D341Med (cell line): ENCODE measurements at regions not wholly inside any gene's neighbourhood (a gene's known extent, or its start where the extent isn't known, plus 50 kb on each side); places are given as distances from the start of the nearest gene placed in this dataset.
"Not testable (repeated sequence)": the region's sequence is repeated elsewhere in the genome, so short reads cannot be mapped to it uniquely, and the experiment has no call there.

Experiments used
- DNase-seq: peaks from one replicate; pipeline ENCODE4 v3.0.0; 2012; ENCODE audit warnings: low spot score

DNA sequence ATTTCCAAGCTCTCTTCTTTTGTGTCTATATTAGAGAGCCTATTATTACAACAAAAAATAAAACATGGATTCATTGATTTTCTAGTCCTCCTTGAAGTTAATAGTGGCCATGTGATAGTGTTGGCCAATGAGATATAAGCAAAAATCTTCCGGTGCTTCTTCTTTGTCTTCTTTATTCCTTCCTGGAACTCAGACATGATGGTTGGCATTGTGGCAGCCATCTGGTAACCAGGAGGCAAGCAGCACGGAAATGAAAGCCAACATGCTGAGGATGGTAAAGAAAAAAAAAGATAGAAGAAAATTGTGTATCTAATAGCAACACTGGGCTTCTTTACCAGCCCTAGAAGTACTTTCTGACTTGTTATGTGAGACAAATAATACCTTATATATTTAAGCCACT, 50.8 kb upstream of the SEL1L start:
- no peak for DNase-seq

- no peak for DNase-seq
Measured at GRCh38 chr14:81589381-81590065, 55.9 kb upstream of the SEL1L start.

DNA sequence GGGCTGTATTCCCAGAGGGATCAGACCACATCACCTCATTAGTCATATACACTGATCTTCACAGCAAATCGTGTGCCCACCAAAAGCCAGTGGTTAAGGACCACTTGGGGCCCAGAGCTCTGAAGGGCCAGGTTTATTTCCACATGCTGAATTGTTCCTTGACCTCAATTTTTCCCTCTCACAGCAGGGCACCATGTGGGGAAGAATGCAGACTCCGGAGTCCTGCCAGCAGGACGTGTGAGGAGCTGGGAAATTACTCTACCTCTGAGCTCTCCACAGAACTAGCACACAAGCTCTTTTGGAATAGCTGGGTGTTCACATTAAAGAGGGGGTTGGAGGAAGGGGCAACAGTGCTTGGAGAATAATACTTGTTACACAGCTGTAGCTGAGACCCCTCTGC, 57.6 kb upstream of the SEL1L start:
- DNase-seq = no peak

GRCh38 chr14:81594012-81594411, 60.4 kb upstream of the SEL1L start:
- DNase-seq = peak; percentile 73

GRCh38 chr14:81605660-81606059, 72.0 kb upstream of the SEL1L start:
- no peak for DNase-seq

DNA sequence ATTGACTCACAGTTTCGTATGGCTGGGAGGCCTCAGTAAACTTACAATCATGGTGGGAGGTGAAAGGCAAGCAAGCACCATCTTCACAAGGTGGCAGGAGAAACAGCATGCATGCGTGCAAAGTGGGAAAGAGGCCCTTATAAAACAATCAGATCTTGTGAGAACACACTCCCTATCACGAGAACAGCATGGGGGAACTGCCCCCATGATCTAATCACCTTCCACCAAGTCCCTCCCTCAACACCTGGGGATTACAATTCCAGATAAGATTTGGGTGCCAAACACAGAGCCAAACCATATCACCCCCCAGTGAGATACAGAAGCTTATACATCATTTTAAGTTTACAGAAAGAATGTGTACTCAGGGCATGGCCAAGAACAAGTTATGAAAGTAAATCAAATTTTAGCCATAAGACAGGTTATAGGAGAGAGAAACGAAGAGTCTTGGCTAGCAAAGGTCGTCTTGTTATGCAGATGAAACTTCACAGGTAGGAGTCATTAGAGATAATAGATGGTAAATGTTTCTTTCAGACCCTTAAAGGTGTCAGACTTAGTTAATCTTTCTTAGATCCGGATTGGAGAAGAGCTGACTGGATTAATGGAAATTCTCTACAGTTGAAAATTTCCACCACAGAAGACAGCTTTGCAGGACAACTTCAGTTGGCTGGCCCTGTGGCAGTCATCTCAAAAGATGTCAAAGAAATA, 79.8 kb upstream of the SEL1L start:
- DNase-seq = no peak

GRCh38 chr14:81614302-81614701, 80.6 kb upstream of the SEL1L start:
- DNase-seq = not testable (repeated sequence)

GRCh38 chr14:81618695-81619094, 85.0 kb upstream of the SEL1L start:
- no peak for DNase-seq

DNA sequence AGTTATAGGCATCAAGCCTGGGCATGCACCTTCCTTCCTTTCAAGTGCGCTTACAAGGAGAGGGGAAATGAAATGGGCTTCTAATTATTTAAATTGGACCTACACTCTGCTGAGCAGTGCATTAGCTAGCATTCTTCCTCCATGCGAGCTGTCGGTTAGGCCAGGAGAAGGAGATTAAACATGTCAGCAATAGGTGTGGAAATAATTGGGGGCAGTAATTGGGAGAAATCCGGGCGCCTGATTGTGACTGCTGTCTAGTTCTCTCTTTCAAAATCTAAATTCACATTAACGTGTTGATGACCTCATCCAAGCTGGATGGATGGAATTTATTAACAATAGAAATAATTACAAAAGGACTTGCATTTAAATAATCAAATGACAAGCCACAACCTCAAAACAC, 86.2 kb upstream of the SEL1L start:
- no peak for DNase-seq

GRCh38 chr14:81623771-81624396, 90.2 kb upstream of the SEL1L start:
- DNase-seq = not testable (repeated sequence)

GRCh38 chr14:81625343-81625742, 91.7 kb upstream of the SEL1L start:
- DNase-seq = peak; percentile 38

DNA sequence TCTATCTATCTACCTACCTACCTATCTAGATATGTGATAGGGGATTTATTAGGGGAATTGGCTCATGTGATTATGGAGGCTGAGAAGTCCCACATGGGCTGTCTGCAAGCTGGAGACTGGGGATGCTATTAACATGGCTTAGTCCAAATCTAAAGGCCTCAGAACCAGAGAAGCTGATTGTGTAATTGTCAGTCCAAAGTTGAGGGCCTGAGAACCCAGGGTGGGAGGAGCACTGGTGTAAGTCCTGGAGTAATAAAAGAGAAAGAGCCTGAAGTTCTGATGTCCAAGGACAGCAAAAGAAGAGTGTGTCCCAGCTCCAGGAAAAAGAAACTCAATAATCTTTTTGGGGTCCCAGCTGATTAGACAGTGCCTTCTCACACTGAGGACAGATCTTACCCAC, 98.5 kb upstream of the SEL1L start:
- no peak for DNase-seq

GRCh38 chr14:81633496-81633895, 99.8 kb upstream of the SEL1L start:
- no peak for DNase-seq

DNA sequence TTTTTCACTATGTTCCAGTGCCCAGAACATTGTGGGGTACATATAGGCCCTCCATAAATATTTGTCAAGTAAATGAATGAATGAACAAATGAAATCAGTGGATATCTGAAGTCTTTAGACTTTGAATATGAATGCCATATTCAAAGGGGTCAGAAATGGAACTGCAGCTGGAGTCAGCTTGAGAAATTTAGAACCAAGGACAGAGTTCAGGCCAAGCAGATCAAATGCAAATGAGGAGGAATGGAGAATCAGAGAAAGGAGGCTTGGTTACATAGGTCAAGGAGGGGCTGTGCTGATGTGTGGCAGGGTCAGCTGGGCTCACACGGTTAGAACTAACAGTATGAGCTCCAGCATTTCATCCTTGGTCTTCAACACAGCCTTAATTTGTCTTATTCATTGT, 104.0 kb upstream of the SEL1L start:
- no peak for DNase-seq

GRCh38 chr14:81638656-81639280, 105.1 kb upstream of the SEL1L start:
- peak; percentile 47 for DNase-seq

DNA sequence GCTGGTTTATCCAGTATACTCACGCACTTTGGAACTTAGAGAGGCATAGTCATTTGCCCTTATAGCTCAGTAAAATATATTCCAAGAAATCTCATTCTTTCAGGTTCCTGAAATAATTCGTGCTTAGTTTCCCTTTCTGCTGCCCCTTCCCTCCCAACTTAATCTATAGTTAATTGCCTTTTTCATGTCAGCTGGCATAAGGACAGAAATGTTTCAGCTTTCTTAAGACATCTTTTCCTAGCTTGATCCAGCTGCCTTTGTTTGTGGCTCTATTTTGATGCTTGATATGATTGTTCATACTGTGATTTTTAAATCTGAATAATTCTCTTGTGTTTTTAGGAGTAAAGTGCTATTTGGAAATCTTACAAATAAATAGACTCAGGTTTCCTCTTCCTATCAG, 120.0 kb upstream of the SEL1L start:
- no peak for DNase-seq

- DNase-seq = no peak
Measured at GRCh38 chr14:81655423-81656314, 122.0 kb upstream of the SEL1L start.

- no peak for DNase-seq
Measured at GRCh38 chr14:81656811-81657210, 123.2 kb upstream of the SEL1L start.

DNA sequence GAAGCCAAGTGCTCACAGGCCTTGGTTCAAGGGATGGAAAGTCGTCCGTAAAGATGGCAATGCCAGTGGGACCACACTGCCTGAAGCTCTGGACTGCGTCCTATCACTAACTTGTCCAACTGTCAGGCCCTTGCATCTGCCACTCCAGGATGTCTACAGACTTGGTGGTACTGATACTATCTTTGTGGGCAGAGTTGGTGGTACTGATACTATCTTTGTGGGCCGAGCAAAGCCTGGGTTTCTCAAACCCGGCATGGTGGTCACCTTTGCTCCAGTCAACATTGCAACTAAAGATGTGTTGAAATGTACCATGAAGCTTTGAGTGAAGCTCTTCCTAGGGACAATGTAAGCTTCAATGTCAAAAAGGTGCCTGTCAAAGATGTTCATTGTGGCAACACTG, 128.4 kb upstream of the SEL1L start:
- DNase-seq = no peak

GRCh38 chr14:81662570-81663197, 129.0 kb upstream of the SEL1L start:
- no peak for DNase-seq

GRCh38 chr14:81668626-81669274, 135.1 kb upstream of the SEL1L start:
- no peak for DNase-seq
